AG09319 (cell line): ENCODE measurements at regions not wholly inside any gene's neighbourhood (a gene's known extent, or its start where the extent isn't known, plus 50 kb on each side); places are given as distances from the start of the nearest gene placed in this dataset.

ENCODE experiments used
- DNase-seq: peaks from one replicate; pipeline ENCODE4 v3.0.0-alpha.2; 2010; ENCODE audit warnings: low read depth; ENCODE audit errors: extremely low read depth
- CTCF ChIP-seq: IDR thresholded peaks from 2 replicates; pipeline ENCODE4 v1.5.1; 2011; ENCODE audit warnings: low read depth, mild to moderate bottlenecking, inconsistent platforms, low read length, moderate library complexity

GRCh38 chr3:102733791-102734563 lies 299.2 kb downstream of the ZPLD1 start:
- DNase-seq, result no peak
- no peak for TF ChIP-seq CTCF

- no peak for TF ChIP-seq CTCF
- no peak for DNase-seq
Measured at GRCh38 chr3:102735311-102735710, 300.5 kb downstream of the ZPLD1 start.

- DNase-seq, result no peak
Measured at GRCh38 chr3:102736288-102736974, 301.6 kb downstream of the ZPLD1 start.

DNA sequence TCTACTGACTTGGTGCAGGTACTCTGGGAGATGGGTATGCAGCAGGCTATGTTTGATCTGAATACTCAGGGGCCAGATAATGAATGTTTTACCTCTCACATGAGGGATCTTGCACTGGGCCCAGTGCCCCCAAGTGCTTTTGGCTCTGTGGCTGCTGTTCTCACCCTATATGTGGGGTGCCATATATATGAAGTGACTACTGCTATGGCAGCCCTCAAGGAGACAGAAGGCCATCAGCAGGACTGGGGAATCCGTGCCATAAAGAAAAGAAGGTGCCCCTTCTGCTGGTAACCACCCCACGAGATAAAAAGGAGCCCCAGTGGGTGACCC lies 302.1 kb downstream of the ZPLD1 start:
- no peak for DNase-seq
- TF ChIP-seq CTCF, result no peak

More at GRCh38 chr3:102736288-102736974, 301.6 kb downstream of the ZPLD1 start:
- no peak for TF ChIP-seq CTCF

- no peak for DNase-seq
- no peak for TF ChIP-seq CTCF
Measured at GRCh38 chr3:102737353-102737752, 302.5 kb downstream of the ZPLD1 start.

DNA sequence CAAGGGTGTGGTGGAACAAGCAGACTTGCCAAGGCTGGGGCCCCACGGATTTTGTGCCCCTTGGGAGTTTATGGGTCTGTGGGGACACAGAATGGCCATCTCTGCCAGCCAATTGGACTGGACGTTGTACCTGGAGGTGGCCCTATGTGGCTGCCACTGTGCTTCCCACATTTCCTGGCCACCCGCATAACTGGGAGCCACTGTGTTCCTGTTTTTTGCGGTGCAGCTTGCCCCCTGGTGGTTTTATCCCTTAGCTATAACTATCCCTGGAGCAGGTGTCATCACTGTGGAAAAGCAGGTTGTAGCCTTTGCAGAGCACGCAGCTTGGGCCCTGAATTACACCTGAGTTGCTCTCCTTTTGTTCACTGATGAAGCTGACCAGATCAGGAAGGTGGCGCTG lies 306.3 kb downstream of the ZPLD1 start:
- no peak for TF ChIP-seq CTCF
- no peak for DNase-seq

DNA sequence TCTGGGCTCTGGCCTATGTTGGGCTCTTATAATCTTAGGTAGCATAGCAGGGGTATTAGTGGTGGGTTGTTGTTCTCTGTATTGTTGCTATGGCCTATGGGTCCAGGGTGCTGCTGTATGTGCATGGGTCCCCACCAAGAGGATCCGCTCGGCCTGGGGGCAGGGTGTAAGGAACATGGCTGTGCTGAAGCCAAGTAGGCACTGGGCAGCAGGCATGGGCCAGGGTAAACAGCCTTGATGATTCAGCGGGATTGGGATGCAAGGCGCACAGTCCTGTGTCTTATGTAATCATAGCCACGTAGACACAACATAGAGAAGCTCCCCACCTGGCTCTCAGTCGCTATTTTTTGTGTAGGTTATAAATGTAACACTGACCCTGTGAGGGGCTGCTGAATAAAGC lies 306.9 kb downstream of the ZPLD1 start:
- no peak for TF ChIP-seq CTCF
- no peak for DNase-seq
